ENCODE measurements at regions not wholly inside any gene's neighbourhood (a gene's known extent, or its start where the extent isn't known, plus 50 kb on each side); places are given as distances from the start of the nearest gene placed in this dataset.

DNA sequence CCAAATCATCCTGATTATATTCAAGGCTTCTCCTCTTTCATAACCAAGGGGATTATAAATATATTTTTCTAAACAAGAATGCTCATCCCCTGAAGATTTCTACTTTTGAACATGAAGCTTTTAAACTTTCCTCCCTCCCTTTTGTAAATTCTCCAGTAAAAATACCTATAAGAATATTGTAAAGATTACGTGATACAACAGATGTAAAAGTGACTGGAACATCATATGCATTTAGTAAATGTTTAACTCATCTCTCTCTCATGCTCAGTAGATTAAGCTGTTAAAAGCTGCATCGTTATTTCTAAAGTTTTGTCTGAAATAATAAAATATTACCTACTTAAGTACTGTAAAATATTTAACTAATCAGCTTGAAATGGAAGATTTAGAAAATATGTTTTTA lies 281.1 kb downstream of the SPRY2 start:
- no peak for ATAC-seq
- intact Hi-C loops (cut with DNase I): no loop called here
- no peak for DNase-seq (ENCODE audit: missing footprints)

DNA sequence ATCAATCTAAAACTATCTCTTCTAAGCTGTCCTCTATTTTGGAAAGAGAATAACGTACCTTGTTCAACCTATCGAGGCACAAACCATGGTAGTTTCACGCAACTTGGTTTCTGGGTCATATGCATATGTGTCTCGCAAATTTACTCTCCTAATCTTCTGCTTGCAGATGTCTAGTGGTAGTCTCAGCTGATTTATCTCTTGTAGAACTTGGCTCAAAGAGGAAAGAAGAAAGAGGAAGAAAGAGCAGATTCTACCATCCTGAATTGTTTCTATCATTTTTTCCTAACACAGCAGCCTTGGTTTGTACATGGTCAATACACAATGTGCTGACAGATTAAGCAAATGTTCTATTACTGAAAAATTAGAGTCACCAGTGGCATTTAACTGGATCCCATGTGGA lies 282.3 kb downstream of the SPRY2 start:
- intact Hi-C loops (cut with DNase I): no loop called here
- DNase-seq (ENCODE audit: missing footprints) (no peak), ATAC-seq (no peak)

GRCh38 chr13:80055847-80056246 lies 285.1 kb downstream of the SPRY2 start:
- no peak for ATAC-seq
- no peak for DNase-seq (ENCODE audit: missing footprints)
- intact Hi-C loops (cut with DNase I): no loop called here

GRCh38 chr13:80054806-80055205 lies 286.1 kb downstream of the SPRY2 start:
- intact Hi-C loops (cut with DNase I): no loop called here
- ATAC-seq (no peak), DNase-seq (ENCODE audit: missing footprints) (no peak)

DNA sequence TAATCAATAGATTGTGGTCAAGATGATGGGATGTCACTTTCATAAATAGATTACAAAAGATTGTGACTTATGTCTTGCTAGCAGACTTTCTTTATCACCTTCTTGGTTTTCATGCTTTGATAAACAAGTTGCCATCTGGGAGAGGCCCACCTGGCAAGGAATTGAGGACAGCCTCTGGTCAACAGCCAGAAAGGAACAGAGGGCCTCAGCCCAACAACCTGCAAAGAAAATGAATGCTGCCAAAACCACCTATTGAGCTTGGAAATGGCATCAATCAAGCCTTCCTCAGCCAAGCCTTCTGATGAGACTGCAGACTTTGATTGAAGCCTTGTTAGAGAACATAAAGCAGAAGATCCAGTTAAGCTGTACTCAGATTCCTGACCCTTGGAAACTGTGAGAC lies 288.6 kb downstream of the SPRY2 start:
- DNase-seq (ENCODE audit: missing footprints) (no peak), ATAC-seq (no peak)
- intact Hi-C loops (cut with DNase I): no loop called here

GRCh38 chr13:80050252-80050651 lies 290.7 kb downstream of the SPRY2 start:
- no peak for ATAC-seq
- intact Hi-C loops (cut with DNase I): no loop called here
- DNase-seq (ENCODE audit: missing footprints): no peak

DNA sequence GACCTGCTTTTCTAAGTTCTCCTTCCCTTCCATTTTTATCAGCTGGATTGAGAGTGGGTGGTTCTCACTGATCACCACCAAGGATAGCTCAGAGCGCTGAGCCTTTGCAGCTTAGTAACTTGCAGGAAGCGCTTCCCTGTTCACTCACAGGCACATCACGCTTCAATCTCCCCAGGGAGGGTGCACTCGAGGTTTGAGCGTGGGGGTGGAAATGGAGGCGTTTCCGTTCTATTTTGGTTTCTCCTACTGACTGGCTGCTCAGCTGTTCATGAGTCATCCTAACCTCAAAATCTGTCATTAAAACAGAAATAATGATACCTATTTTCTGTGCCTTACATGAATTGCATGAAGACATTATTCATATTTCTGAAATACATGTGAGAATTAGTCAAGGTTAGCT lies 292.1 kb downstream of the SPRY2 start:
- ATAC-seq: peak; percentile 97
- intact Hi-C loops (cut with DNase I): loop anchor here (2.0 to 5.0 kb wide), 2 partner anchors 84 to 293 kb away; partner anchors contain the start of gene SPRY2
- peak; percentile 84 for DNase-seq (ENCODE audit: missing footprints)

GRCh38 chr13:80048030-80048429 lies 292.9 kb downstream of the SPRY2 start:
- DNase-seq (ENCODE audit: missing footprints) (no peak), ATAC-seq (no peak)
- intact Hi-C loops (cut with DNase I): loop anchor here (2.0 to 5.0 kb wide), 2 partner anchors 85 to 294 kb away; partner anchors contain the start of gene SPRY2

DNA sequence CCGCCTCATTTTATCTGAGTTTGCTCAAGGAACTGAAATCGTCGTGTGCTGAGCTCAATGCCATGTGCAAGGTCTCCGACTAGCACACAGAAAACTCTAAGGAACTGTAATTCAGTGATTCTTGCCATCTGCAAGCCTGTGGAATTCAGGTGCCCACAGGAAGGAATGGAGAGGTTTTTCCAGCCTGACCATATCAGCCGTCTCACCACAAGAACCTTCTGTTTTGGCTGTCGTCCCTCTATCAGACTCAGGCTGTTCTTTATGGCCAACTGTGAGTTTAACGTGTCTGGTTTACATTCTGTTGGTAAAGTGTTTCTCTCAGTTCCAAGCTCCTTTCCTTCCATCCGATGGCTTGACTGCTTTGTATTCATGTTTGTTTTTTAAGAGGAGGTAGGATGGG lies 293.5 kb downstream of the SPRY2 start:
- DNase-seq (ENCODE audit: missing footprints): no peak
- intact Hi-C loops (cut with DNase I): loop anchor here (5.0 kb wide), 1 partner anchor 295 kb away; the partner anchor contains the start of gene SPRY2

GRCh38 chr13:80040981-80041317 lies 300.0 kb downstream of the SPRY2 start:
- intact Hi-C loops (cut with DNase I): no loop called here
- no peak for DNase-seq (ENCODE audit: missing footprints)
- ATAC-seq: no peak

More for the DNA sequence above, 293.5 kb downstream of the SPRY2 start:
- no peak for ATAC-seq

- DNase-seq (ENCODE audit: missing footprints) (no peak), ATAC-seq (no peak)
- intact Hi-C loops (cut with DNase I): no loop called here
Observed at GRCh38 chr13:80040196-80040980, 300.5 kb downstream of the SPRY2 start.

GRCh38 chr13:80039000-80039399 lies 301.9 kb downstream of the SPRY2 start:
- ATAC-seq (no peak), DNase-seq (ENCODE audit: missing footprints) (no peak)
- intact Hi-C loops (cut with DNase I): no loop called here

DNA sequence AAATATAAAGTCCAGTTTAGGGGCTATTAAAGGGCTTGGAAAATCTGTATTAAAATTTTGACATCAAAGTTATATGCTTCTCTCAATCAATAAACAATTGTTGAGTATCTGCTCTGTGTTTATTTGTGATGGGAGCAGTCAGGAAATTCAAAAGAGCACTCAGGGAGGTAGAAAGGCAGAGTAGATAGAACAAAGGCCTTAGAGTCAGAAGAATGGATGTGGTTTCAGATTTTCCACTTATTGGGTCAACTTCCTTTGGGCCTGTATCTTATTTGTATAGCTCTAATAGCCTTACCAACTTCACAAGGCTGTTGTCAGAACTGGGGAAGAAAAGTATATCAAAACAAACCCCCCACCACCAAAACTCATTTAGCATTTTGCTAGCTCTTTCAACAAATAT lies 302.6 kb downstream of the SPRY2 start:
- ATAC-seq (no peak), DNase-seq (ENCODE audit: missing footprints) (no peak)
- intact Hi-C loops (cut with DNase I): no loop called here

GRCh38 chr13:80037505-80037888 lies 303.4 kb downstream of the SPRY2 start:
- DNase-seq (ENCODE audit: missing footprints) (no peak), ATAC-seq (no peak)
- intact Hi-C loops (cut with DNase I): no loop called here

DNA sequence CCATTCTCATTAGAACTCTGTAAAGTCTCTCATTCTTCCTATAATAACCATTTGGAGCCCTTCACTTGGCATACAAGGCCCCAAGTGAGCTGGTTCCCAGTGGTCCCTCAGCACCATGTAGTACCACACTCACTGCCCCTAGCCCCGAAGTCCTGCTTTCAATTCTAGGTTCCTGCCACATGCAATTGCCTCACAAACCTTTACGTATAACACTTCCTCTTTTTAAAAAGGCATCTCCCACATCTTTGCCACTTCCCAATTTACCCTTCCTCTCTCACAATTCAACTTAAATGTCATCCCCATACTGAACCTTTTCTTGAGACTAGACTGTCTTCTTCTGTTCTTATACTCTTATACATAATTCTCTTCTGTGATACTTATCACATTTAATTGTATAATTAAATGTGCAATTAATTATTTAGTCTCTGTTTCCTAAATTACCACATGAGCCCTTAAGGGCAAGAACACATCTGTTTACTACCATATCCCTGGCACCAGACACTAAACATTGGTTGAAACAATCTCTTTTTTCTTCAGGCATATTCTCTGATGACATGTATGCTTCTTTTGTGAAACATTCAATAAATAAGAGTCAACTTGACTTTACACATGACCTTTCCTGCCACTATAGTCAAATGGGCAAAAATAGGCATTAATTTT lies 304.0 kb downstream of the SPRY2 start:
- intact Hi-C loops (cut with DNase I): no loop called here
- DNase-seq (ENCODE audit: missing footprints): no peak
- no peak for ATAC-seq

GRCh38 chr13:80035096-80035495 lies 305.8 kb downstream of the SPRY2 start:
- intact Hi-C loops (cut with DNase I): no loop called here
- DNase-seq (ENCODE audit: missing footprints) (no peak), ATAC-seq (no peak)

- intact Hi-C loops (cut with DNase I): no loop called here
- no peak for ATAC-seq
- DNase-seq (ENCODE audit: missing footprints): no peak
Observed at GRCh38 chr13:80033951-80034350, 307.0 kb downstream of the SPRY2 start.

DNA sequence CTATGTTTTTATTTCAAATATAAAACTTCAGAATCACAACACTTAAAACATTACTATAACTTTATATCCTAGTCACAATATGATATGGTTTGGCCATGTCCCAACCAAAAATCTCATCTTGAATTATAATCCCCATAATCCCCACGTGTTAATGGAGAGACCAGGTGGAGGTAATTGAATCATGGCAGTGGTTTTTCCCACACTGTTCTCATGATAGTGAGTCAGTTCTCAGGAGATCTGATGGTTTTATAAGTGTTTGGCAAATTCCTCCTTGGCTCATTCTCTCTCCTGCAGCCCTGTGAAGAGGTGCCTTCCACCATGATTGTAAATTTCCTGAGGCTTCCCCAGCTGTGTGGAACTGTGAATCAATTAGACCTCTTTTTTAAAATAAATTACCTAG lies 307.6 kb downstream of the SPRY2 start:
- ATAC-seq: no peak
- intact Hi-C loops (cut with DNase I): no loop called here
- DNase-seq (ENCODE audit: missing footprints): no peak

GRCh38 chr13:80030491-80030890 lies 310.4 kb downstream of the SPRY2 start:
- intact Hi-C loops (cut with DNase I): no loop called here
- DNase-seq (ENCODE audit: missing footprints): no peak
- peak; percentile 54 for ATAC-seq

DNA sequence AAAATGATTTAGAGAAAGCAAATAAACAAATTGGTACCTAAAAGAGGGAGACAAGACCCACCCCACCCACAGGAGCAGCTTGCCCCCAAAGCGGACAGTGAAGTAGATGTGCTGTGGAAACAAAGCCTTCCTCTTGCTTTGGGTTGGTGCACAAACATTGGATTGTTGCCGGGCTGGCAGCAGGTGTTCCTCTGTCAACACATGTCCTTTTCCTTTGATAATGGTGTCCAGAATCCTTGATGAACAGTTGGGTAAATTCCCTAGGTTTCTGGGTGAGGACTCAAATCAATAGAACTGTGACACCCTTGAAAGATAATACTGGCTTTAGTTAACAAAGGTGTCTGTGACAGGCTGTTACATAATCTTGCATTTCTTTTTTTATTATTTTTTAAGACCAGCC lies 311.8 kb downstream of the SPRY2 start:
- DNase-seq (ENCODE audit: missing footprints) (peak; percentile 58), ATAC-seq (no peak)
- intact Hi-C loops (cut with DNase I): loop anchor here (5.0 to 10.0 kb wide), 2 partner anchors 308 to 354 kb away; no protein-coding TSS in a partner anchor
